B cell (primary cell): ENCODE measurements at regions not wholly inside any gene's neighbourhood (a gene's known extent, or its start where the extent isn't known, plus 50 kb on each side); places are given as distances from the start of the nearest gene placed in this dataset.

Experiments
- CTCF ChIP-seq: fragments of 200-600 bp; IDR thresholded peaks from one replicate; pipeline ENCODE4 v1.8.0; 2022; ENCODE audit warnings: antibody characterized with exemption, mild to moderate bottlenecking
- EZH2 ChIP-seq: IDR thresholded peaks from 2 replicates; pipeline ENCODE4 v1.6.1; 2012; ENCODE audit warnings: borderline replicate concordance, low read depth, mild to moderate bottlenecking, moderate library complexity, low read length; ENCODE audit not compliant: insufficient read depth, poor library complexity, severe bottlenecking

- TF ChIP-seq CTCF (no peak), EZH2 (no peak)
Observed at GRCh38 chr15:81511138-81511537, 137.1 kb upstream of the TMC3 start.
